K562 (cell line): ENCODE measurements at regions not wholly inside any gene's neighbourhood (a gene's known extent, or its start where the extent isn't known, plus 50 kb on each side); places are given as distances from the start of the nearest gene placed in this dataset.
"Not testable (repeated sequence)": the region's sequence is repeated elsewhere in the genome, so short reads cannot be mapped to it uniquely, and the experiment has no call there.

Experiments
- ATAC-seq: fragments of 200-7000 bp; cut with Tn5 transposase; 3 replicates; pipeline ENCODE4 v1.9.1; 2020; ENCODE audit warnings: moderate library complexity
- BruUV-seq: library from RNA; stranded (reverse); fragments of 400-500 nt; replicated peaks from 2 replicates; lab custom pipeline; 2021; lab: Mats Ljungman, UMichigan
- CTCF ChIA-PET: fragments of 300-600 bp; formaldehyde crosslinking; extraction: SDS; loops from one replicate; lab custom pipeline; 2021; ENCODE audit warnings: low intra/inter-chr PET ratio; lab: Yijun Ruan, JAX
- POLR2A ChIA-PET: fragments of 300-600, 350-650 bp; sonication (Branson Sonifier 250); formaldehyde crosslinking; extraction: SDS; loops from one replicate; lab custom pipeline; 2021; ENCODE audit warnings: antibody characterized with exemption, inconsistent platforms; lab: Yijun Ruan, JAX
- DNase-seq, 4 experiments: peaks; one replicate each; pipeline versions ENCODE4 v3.0.0 to v3.0.0-alpha.2; 2011 to 2018; ENCODE audit warnings: low spot score in 3 of 4, mixed read lengths in 3 of 4; ENCODE audit errors: extremely low read depth in 1 of 4
- FAIRE-seq: peaks from 2 replicates; lab custom pipeline; 2011; peaks lifted over from hg19 to GRCh38; lab: Jason Lieb, UNC
- H2AFZ ChIP-seq: 2 replicates; pipeline ENCODE4 v1.6.0; 2011; ENCODE audit warnings: low read depth, low read length, control low read depth, inconsistent platforms
- H3K27ac ChIP-seq: fragments of 200-600 bp; 3 replicates; pipeline ENCODE4 v1.8.0; 2011; ENCODE audit warnings: low read depth, mild to moderate bottlenecking, control low read depth, inconsistent platforms, low read length, moderate library complexity, mixed read lengths; ENCODE audit errors: extremely low read depth
- H3K27me3 ChIP-seq, 2 experiments: fragments of 300-600 bp in 1 of 2; 2 replicates in 1 of 2; 3 replicates in 1 of 2; pipeline versions ENCODE4 v1.6.0 to v1.8.0; 2011; ENCODE audit warnings: inconsistent platforms in 2 of 2, low read length in 2 of 2, mild to moderate bottlenecking in 1 of 2, mixed read lengths in 1 of 2, moderate library complexity in 1 of 2; ENCODE audit not compliant: control insufficient read depth in 2 of 2, insufficient read depth in 2 of 2
- H3K36me3 ChIP-seq: fragments of 300-600 bp; 3 replicates; pipeline ENCODE4 v1.8.0; 2011; ENCODE audit warnings: mild to moderate bottlenecking, low read length, inconsistent platforms; ENCODE audit not compliant: control insufficient read depth, insufficient read depth
- H3K4me1 ChIP-seq, 2 experiments: fragments of 200-600 bp in 1 of 2; replicated peaks in 1 of 2; 2 replicates in 1 of 2; 3 replicates in 1 of 2; pipeline versions ENCODE4 v1.5.1 to v1.8.0; 2011; ENCODE audit warnings: inconsistent platforms in 2 of 2, low read length in 2 of 2, mild to moderate bottlenecking in 1 of 2, mixed read lengths in 1 of 2, moderate library complexity in 1 of 2; ENCODE audit not compliant: control insufficient read depth in 2 of 2, insufficient read depth in 2 of 2
- H3K4me2 ChIP-seq: 2 replicates; pipeline ENCODE4 v1.6.1; 2011; ENCODE audit warnings: low read length, control low read depth, inconsistent platforms, mixed read lengths; ENCODE audit not compliant: insufficient read depth
- H3K4me3 ChIP-seq: fragments of 200-600 bp; sonication (generic), shearing (Covaris generic); 2 replicates; pipeline ENCODE4 v1.5.1; 2016; ENCODE audit warnings: control low read depth, inconsistent platforms
- H3K79me2 ChIP-seq: fragments of 200-600 bp; 3 replicates; pipeline ENCODE4 v1.8.0; 2011; ENCODE audit warnings: low read length, inconsistent platforms; ENCODE audit not compliant: control insufficient read depth, insufficient read depth
- H3K9ac ChIP-seq, 2 experiments: 2 replicates each; pipeline versions ENCODE4 v1.6.0 to v1.6.1; 2011; ENCODE audit warnings: low read depth in 2 of 2, low read length in 2 of 2, control low read depth in 1 of 2, inconsistent platforms in 1 of 2, mild to moderate bottlenecking in 1 of 2, mixed read lengths in 1 of 2; ENCODE audit not compliant: insufficient read depth in 1 of 2
- H3K9me1 ChIP-seq: one replicate; pipeline ENCODE4 v1.6.0; 2011; ENCODE audit warnings: inconsistent platforms, mild to moderate bottlenecking, low read length, moderate library complexity; ENCODE audit not compliant: control insufficient read depth, insufficient read depth
- H3K9me3 ChIP-seq: replicated peaks from 2 replicates; pipeline ENCODE4 v1.5.1; 2011; ENCODE audit warnings: low read depth, low read length, inconsistent platforms; ENCODE audit not compliant: control insufficient read depth, insufficient read depth
- H4K20me1 ChIP-seq: replicated peaks from 2 replicates; pipeline ENCODE4 v1.6.1; 2011; ENCODE audit warnings: low read length, inconsistent platforms, mixed read lengths; ENCODE audit not compliant: control insufficient read depth, insufficient read depth
- RAD21 ChIP-seq, 2 experiments: fragments of 250-450 bp in 1 of 2; fragments of 450-650 bp in 1 of 2; sonication (Bioruptor Pico) in 1 of 2; formaldehyde crosslinking in 1 of 2; IDR thresholded peaks in 1 of 2; conservative IDR thresholded peaks in 1 of 2; 2 replicates each; pipeline versions ENCODE4 v1.4.0 to v1.8.0; 2020 to 2022; ENCODE audit warnings: mild to moderate bottlenecking in 2 of 2, moderate library complexity in 1 of 2
- ZNF449 ChIP-seq: fragments of 250-450 bp; sonication (Bioruptor Pico); IDR thresholded peaks from 2 replicates; pipeline ENCODE4 v1.8.0; 2022; ENCODE audit warnings: moderate library complexity, mild to moderate bottlenecking, inconsistent platforms
- WGBS: fragments of 100-300 bp; shearing (Covaris generic); methylation state at CpG from one replicate; pipeline ENCODE4 v1.1.6; 2016; ENCODE audit warnings: low coverage, mixed read lengths; ENCODE audit not compliant: insufficient coverage; ENCODE audit errors: missing lambda C conversion rate; 5-methylcytosine and 5-hydroxymethylcytosine counted together
- in situ Hi-C: fragments of 300-500 bp; cut with MboI; formaldehyde crosslinking; loops from 4 replicates; pipeline ENCODE4 v1.15.0; 2018; ENCODE audit warnings: inconsistent platforms, mixed read lengths
- intact Hi-C: fragments of 100-400 bp; cut with micrococcal nuclease; formaldehyde crosslinking; loops from 2 replicates; pipeline ENCODE4 v1.14.2; 2022
- TF ChIP-seq, protein P1 (sequence below), 3 experiments: IDR thresholded peaks in 2 of 3; conservative IDR thresholded peaks in 1 of 3; 2 replicates each; pipeline ENCODE4 v1.5.1; 2011 to 2012; ENCODE audit warnings: low read length in 3 of 3, mild to moderate bottlenecking in 3 of 3, control low read depth in 2 of 3, improper control_type of control experiment in 1 of 3, inconsistent platforms in 1 of 3, low read depth in 1 of 3, mixed read lengths in 1 of 3, moderate library complexity in 1 of 3; ENCODE audit not compliant: insufficient read depth in 2 of 3

- H3K36me3 ChIP-seq, result no peaks in the 10 kb centered on the region
- FAIRE-seq (no peak), ATAC-seq (no peak), DNase-seq (peak in 1 of 4 experiments; percentile 1)
- no peaks in the 10 kb centered on the region for H3K79me2 ChIP-seq
- H3K9ac ChIP-seq, result no peak overlapping the region
- no peak overlapping the region for H2AFZ ChIP-seq
- H3K27me3 ChIP-seq, result no peaks in the 10 kb centered on the region
- H3K27ac ChIP-seq, result no peak overlapping the region
- H3K4me1 ChIP-seq, result no peaks in the 10 kb centered on the region; a peak in 1 of 5 replicates
- intact Hi-C loops (no loop called here), in situ Hi-C loops (no loop called here)
- ChIA-PET CTCF (no interaction called here), POLR2A (no interaction called here)
- no peak overlapping the region for H3K4me3 ChIP-seq
- no TSS peak for BruUV-seq
- 4% methylated on average over 11 of the region's 11 CpGs for WGBS
- H4K20me1 ChIP-seq, result no peaks in the 10 kb centered on the region
- no peak overlapping the region for H3K4me2 ChIP-seq
- H3K9me1 ChIP-seq, result no peaks in the 10 kb centered on the region
- TF ChIP-seq RAD21 (CRISPR knock-in tag; conservative IDR thresholded peaks at IDR 0.05 in 1 of 2, IDR thresholded peaks at IDR 0.05 in 1 of 2) (peak in 1 of 2 experiments; percentile 26; a peak in 2 of 4 replicates), ZNF449 (no peak)
- TF ChIP-seq, protein P1, sequence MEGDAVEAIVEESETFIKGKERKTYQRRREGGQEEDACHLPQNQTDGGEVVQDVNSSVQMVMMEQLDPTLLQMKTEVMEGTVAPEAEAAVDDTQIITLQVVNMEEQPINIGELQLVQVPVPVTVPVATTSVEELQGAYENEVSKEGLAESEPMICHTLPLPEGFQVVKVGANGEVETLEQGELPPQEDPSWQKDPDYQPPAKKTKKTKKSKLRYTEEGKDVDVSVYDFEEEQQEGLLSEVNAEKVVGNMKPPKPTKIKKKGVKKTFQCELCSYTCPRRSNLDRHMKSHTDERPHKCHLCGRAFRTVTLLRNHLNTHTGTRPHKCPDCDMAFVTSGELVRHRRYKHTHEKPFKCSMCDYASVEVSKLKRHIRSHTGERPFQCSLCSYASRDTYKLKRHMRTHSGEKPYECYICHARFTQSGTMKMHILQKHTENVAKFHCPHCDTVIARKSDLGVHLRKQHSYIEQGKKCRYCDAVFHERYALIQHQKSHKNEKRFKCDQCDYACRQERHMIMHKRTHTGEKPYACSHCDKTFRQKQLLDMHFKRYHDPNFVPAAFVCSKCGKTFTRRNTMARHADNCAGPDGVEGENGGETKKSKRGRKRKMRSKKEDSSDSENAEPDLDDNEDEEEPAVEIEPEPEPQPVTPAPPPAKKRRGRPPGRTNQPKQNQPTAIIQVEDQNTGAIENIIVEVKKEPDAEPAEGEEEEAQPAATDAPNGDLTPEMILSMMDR (IDR thresholded peaks at IDR 0.05 in 2 of 3, conservative IDR thresholded peaks at IDR 0.05 in 1 of 3; ENCODE audit: insufficient read depth in 2 of 3, low read depth in 1 of 3, low read length in 3 of 3), result peak in 1 of 3 experiments; percentile 13; a peak in 1 of 6 replicates
- H3K9me3 ChIP-seq, result no peaks in the 10 kb centered on the region
These were observed 193.1 kb downstream of the ZNF486 start for GRCh38 chr19:20359933-20360720.

- H3K79me2 ChIP-seq, H3K9ac ChIP-seq, intact Hi-C loops, H3K36me3 ChIP-seq, H3K4me2 ChIP-seq, H2AFZ ChIP-seq, H3K9me1 ChIP-seq, H3K4me1 ChIP-seq, in situ Hi-C loops, H3K9me3 ChIP-seq, H3K27me3 ChIP-seq, H4K20me1 ChIP-seq, ATAC-seq, POLR2A ChIA-PET, H3K4me3 ChIP-seq, BruUV-seq, CTCF ChIA-PET, FAIRE-seq, H3K27ac ChIP-seq, DNase-seq: not testable (repeated sequence)
- 3% methylated on average over 6 of the region's 7 CpGs for whole genome bisulfite sequencing
These were observed 191.9 kb downstream of the ZNF486 start for GRCh38 chr19:20358841-20359465.
